Common myeloid progenitor, CD34-positive (primary cell): ENCODE measurements at regions not wholly inside any gene's neighbourhood (a gene's known extent, or its start where the extent isn't known, plus 50 kb on each side); places are given as distances from the start of the nearest gene placed in this dataset.

Experiments used
- CTCF ChIA-PET: fragments of 350-600 bp; sonication (Branson Sonifier 250); formaldehyde crosslinking; loops from one replicate; lab custom pipeline; 2021; ENCODE audit warnings: antibody characterized with exemption; lab: Charles Lee
- POLR2A ChIA-PET: fragments of 350-600 bp; sonication (Branson Sonifier 250); formaldehyde crosslinking; loops from one replicate; lab custom pipeline; 2021; ENCODE audit warnings: antibody characterized with exemption; lab: Charles Lee
- DNase-seq, 3 donors: peaks; one replicate each; pipeline versions ENCODE4 v3.0.0 to v3.0.0-alpha.2; 2013
- H3K27ac ChIP-seq, 2 experiments: 1 replicate in 1 of 2; 2 replicates in 1 of 2; pipeline ENCODE4 v1.7.0; 2013; ENCODE audit warnings: inconsistent platforms in 2 of 2, low read length in 2 of 2, mild to moderate bottlenecking in 2 of 2, low read depth in 1 of 2, moderate library complexity in 1 of 2; ENCODE audit not compliant: severe bottlenecking in 2 of 2, insufficient read depth in 1 of 2, poor library complexity in 1 of 2
- H3K27me3 ChIP-seq, 5 experiments: replicated peaks in 2 of 5; 1 replicate in 3 of 5; 2 replicates in 2 of 5; pipeline versions ENCODE4 v1.6.1 to v1.7.0; 2013; ENCODE audit warnings: low read length in 4 of 5, mild to moderate bottlenecking in 2 of 5, moderate library complexity in 2 of 5, inconsistent platforms in 1 of 5; ENCODE audit not compliant: insufficient read depth in 5 of 5, control insufficient read depth in 4 of 5
- H3K36me3 ChIP-seq, 4 experiments: 1 replicate in 2 of 4; 2 replicates in 2 of 4; pipeline versions ENCODE4 v1.6.1 to v1.7.0; 2013; ENCODE audit warnings: low read length in 3 of 4, control low read depth in 1 of 4, mild to moderate bottlenecking in 1 of 4; ENCODE audit not compliant: control insufficient read depth in 4 of 4, insufficient read depth in 4 of 4
- H3K4me1 ChIP-seq, 4 experiments: 1 replicate in 3 of 4; 2 replicates in 1 of 4; pipeline versions ENCODE4 v1.6.1 to v1.7.1; 2013; ENCODE audit warnings: low read length in 3 of 4, mild to moderate bottlenecking in 3 of 4, control low read depth in 1 of 4, inconsistent platforms in 1 of 4, moderate library complexity in 1 of 4; ENCODE audit not compliant: control insufficient read depth in 4 of 4, insufficient read depth in 4 of 4; ENCODE audit errors: control extremely low read depth in 1 of 4
- H3K4me3 ChIP-seq, 7 experiments: 1 replicate in 4 of 7; 2 replicates in 3 of 7; pipeline versions ENCODE4 v1.5.1 to v1.7.0; 2013; ENCODE audit warnings: mild to moderate bottlenecking in 7 of 7, low read length in 6 of 7, moderate library complexity in 6 of 7, inconsistent platforms in 2 of 7, low read depth in 2 of 7, control low read depth in 1 of 7; ENCODE audit not compliant: insufficient read depth in 4 of 7, control insufficient read depth in 1 of 7; ENCODE audit errors: extremely low read depth in 1 of 7
- H3K9me3 ChIP-seq, 5 experiments: 1 replicate in 4 of 5; 2 replicates in 1 of 5; pipeline versions ENCODE4 v1.6.1 to v1.7.1; 2013; ENCODE audit warnings: low read length in 4 of 5, mild to moderate bottlenecking in 2 of 5, inconsistent platforms in 1 of 5, low read depth in 1 of 5, moderate library complexity in 1 of 5; ENCODE audit not compliant: control insufficient read depth in 4 of 5, insufficient read depth in 2 of 5; ENCODE audit errors: control extremely low read depth in 1 of 5
- WGBS: methylation state at CpG from one replicate; pipeline ENCODE4 v1.1.5; 2013; ENCODE audit not compliant: insufficient coverage; 5-methylcytosine and 5-hydroxymethylcytosine counted together

- no peaks in the 10 kb centered on the region for H3K9me3 ChIP-seq
- CTCF ChIA-PET: no interaction called here
- H3K27ac ChIP-seq: no peak overlapping the region
- POLR2A ChIA-PET: no interaction called here
- H3K4me3 ChIP-seq: no peak overlapping the region
- no peak for DNase-seq
- H3K4me1 ChIP-seq: no peaks in the 10 kb centered on the region
- no peaks in the 10 kb centered on the region for H3K36me3 ChIP-seq
- 81% methylated on average over 3 of the region's 3 CpGs for WGBS
- H3K27me3 ChIP-seq: no peaks in the 10 kb centered on the region
Observed at GRCh38 chr10:25661632-25662031, 272.4 kb upstream of the MYO3A start.

GRCh38 chr10:25666276-25666675 lies 267.8 kb upstream of the MYO3A start:
- CTCF ChIA-PET: no interaction called here
- H3K27ac ChIP-seq: no peak overlapping the region
- POLR2A ChIA-PET: no interaction called here
- no peaks in the 10 kb centered on the region for H3K27me3 ChIP-seq
- H3K36me3 ChIP-seq: no peaks in the 10 kb centered on the region
- H3K9me3 ChIP-seq: no peaks in the 10 kb centered on the region
- H3K4me1 ChIP-seq: no peaks in the 10 kb centered on the region
- DNase-seq: no peak
- H3K4me3 ChIP-seq: no peak overlapping the region
- WGBS: 100% methylated on average over 2 of the region's 3 CpGs

DNA sequence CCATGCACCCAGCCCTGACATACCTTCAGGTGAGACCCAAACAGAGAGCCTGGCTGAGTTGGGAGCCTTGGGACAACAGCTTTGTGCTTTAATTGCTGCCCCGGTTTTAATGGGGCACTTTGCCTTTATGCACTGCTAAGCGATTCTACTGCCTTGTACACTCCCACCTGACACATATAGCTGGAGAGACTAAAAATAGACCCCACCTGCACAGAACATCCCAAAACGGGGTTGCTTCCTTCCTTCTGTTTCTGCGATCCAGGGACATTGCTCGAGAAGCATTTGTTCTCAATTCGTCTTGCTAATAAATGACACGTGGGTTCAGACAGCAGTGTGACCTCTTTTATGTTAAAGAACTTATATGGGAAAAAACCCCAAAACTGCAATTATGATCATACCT lies 258.8 kb upstream of the MYO3A start:
- DNase-seq: no peak
- POLR2A ChIA-PET: no interaction called here
- WGBS: 91% methylated on average over 4 of the region's 7 CpGs
- Histone ChIP-seq H3K4me1 (no peaks in the 10 kb centered on the region), H3K27me3 (no peaks in the 10 kb centered on the region), H3K36me3 (no peaks in the 10 kb centered on the region), H3K4me3 (no peak overlapping the region), H3K9me3 (peaks cover 0 to 1% (median 0%) of the 10 kb centered on the region in 5 experiments), H3K27ac (no peak overlapping the region)
- CTCF ChIA-PET: no interaction called here

DNA sequence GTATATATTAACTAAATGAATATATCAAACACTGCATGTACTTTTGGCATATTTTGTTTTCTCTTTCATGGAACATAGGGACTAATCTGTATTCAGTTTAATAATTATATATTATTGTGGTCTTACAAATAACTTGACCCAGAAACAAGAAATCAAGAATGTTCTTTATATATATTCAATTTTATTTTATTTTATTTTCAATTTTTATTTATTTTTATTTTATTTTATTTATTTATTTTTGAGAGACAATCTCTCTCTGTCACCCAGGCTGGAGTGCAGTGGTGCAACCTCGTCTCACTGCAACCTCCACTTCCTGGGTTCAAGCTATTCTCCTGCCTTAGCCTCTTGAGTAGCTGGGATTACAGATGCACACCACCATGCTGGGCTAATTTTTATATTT lies 258.4 kb upstream of the MYO3A start:
- Histone ChIP-seq H3K36me3 (no peaks in the 10 kb centered on the region), H3K27ac (no peak overlapping the region), H3K9me3 (peaks cover 0 to 1% (median 0%) of the 10 kb centered on the region in 5 experiments), H3K4me1 (no peaks in the 10 kb centered on the region), H3K27me3 (no peaks in the 10 kb centered on the region), H3K4me3 (no peak overlapping the region)
- POLR2A ChIA-PET: no interaction called here
- CTCF ChIA-PET: no interaction called here
- WGBS: no CpG with 5 or more reads among the region's 1 CpG
- no peak for DNase-seq

GRCh38 chr10:25678220-25678619 lies 255.8 kb upstream of the MYO3A start:
- DNase-seq: no peak
- POLR2A ChIA-PET: no interaction called here
- H3K4me1 ChIP-seq: no peaks in the 10 kb centered on the region
- H3K27ac ChIP-seq: no peak overlapping the region
- no peaks in the 10 kb centered on the region for H3K27me3 ChIP-seq
- CTCF ChIA-PET: no interaction called here
- H3K4me3 ChIP-seq: no peak overlapping the region
- H3K36me3 ChIP-seq: no peaks in the 10 kb centered on the region
- peaks cover 0 to 1% (median 0%) of the 10 kb centered on the region in 5 experiments for H3K9me3 ChIP-seq

- H3K4me1 ChIP-seq: no peaks in the 10 kb centered on the region
- H3K9me3 ChIP-seq: peaks cover 0 to 1% (median 0%) of the 10 kb centered on the region in 5 experiments
- H3K4me3 ChIP-seq: no peak overlapping the region
- no peak for DNase-seq
- ChIA-PET CTCF (no interaction called here), POLR2A (no interaction called here)
- no peaks in the 10 kb centered on the region for H3K36me3 ChIP-seq
- no CpG with 5 or more reads among the region's 2 CpGs for WGBS
- H3K27ac ChIP-seq: no peak overlapping the region
- no peaks in the 10 kb centered on the region for H3K27me3 ChIP-seq
Observed at GRCh38 chr10:25678666-25679065, 255.4 kb upstream of the MYO3A start.

- ChIA-PET POLR2A (no interaction called here), CTCF (no interaction called here)
- no peaks in the 10 kb centered on the region for H3K27me3 ChIP-seq
- H3K4me1 ChIP-seq: no peaks in the 10 kb centered on the region
- no peak overlapping the region for H3K27ac ChIP-seq
- peaks cover 0 to 2% (median 0%) of the 10 kb centered on the region in 5 experiments for H3K9me3 ChIP-seq
- no peak overlapping the region for H3K4me3 ChIP-seq
- H3K36me3 ChIP-seq: no peaks in the 10 kb centered on the region
- DNase-seq: no peak
- WGBS: 93% methylated on average over 5 of the region's 9 CpGs
Observed at GRCh38 chr10:25682203-25682851, 251.7 kb upstream of the MYO3A start.
